Tibial nerve (tissue), 4 donors: ENCODE measurements at regions not wholly inside any gene's neighbourhood (a gene's known extent, or its start where the extent isn't known, plus 50 kb on each side); places are given as distances from the start of the nearest gene placed in this dataset.

Experiments
- DNase-seq, 2 donors: peaks; one replicate each; pipeline ENCODE4 v3.0.0-alpha.2; 2019; ENCODE audit warnings: low spot score in 2 of 2
- H3K27ac ChIP-seq, 4 donors: fragments of 200-600 bp; sonication (generic) in 3 of 4; one replicate each; pipeline ENCODE4 v1.5.1; 2017 to 2019; ENCODE audit warnings: mild to moderate bottlenecking in 1 of 4
- H3K27me3 ChIP-seq, 2 donors: fragments of 200-600 bp; sonication (generic) in 1 of 2; one replicate each; pipeline versions ENCODE4 v1.5.1 to v1.6.0; 2017 to 2019
- H3K36me3 ChIP-seq, 3 donors: fragments of 200-600 bp; sonication (generic); one replicate each; pipeline ENCODE4 v1.5.1; 2018 to 2019
- H3K4me1 ChIP-seq, 4 donors: fragments of 200-600 bp; sonication (generic) in 3 of 4; one replicate each; pipeline ENCODE4 v1.5.1; 2017 to 2019
- H3K4me3 ChIP-seq, 4 donors: fragments of 200-600 bp; sonication (generic) in 3 of 4; one replicate each; pipeline ENCODE4 v1.5.1; 2017 to 2019; ENCODE audit warnings: mild to moderate bottlenecking in 1 of 4, moderate library complexity in 1 of 4
- H3K9me3 ChIP-seq, 4 donors: fragments of 200-600 bp; sonication (generic) in 3 of 4; one replicate each; pipeline ENCODE4 v1.5.1; 2017 to 2019
- EP300 ChIP-seq, 2 donors: sonication (generic); formaldehyde crosslinking; IDR thresholded peaks; one replicate each; pipeline ENCODE4 v1.6.1; 2017; ENCODE audit warnings: antibody characterized with exemption in 2 of 2, mild to moderate bottlenecking in 1 of 2
- POLR2A ChIP-seq, 2 donors: fragments of 450-650 bp; IDR thresholded peaks; one replicate each; pipeline ENCODE4 v1.6.1; 2017; ENCODE audit warnings: antibody characterized with exemption in 2 of 2, mild to moderate bottlenecking in 2 of 2, moderate library complexity in 2 of 2
- WGBS, 2 donors: methylation state at CpG; one replicate each; pipeline ENCODE4 v1.1.5; 2018; 5-methylcytosine and 5-hydroxymethylcytosine counted together
- TF ChIP-seq, protein P1 (sequence below), 5 experiments: fragments of 200-600 bp in 3 of 5; fragments of 450-650 bp in 2 of 5; sonication (generic) in 3 of 5; IDR thresholded peaks; one replicate each; pipeline ENCODE4 v1.5.1; 2016 to 2019; ENCODE audit warnings: antibody characterized with exemption in 5 of 5, mild to moderate bottlenecking in 3 of 5, moderate library complexity in 2 of 5

DNA sequence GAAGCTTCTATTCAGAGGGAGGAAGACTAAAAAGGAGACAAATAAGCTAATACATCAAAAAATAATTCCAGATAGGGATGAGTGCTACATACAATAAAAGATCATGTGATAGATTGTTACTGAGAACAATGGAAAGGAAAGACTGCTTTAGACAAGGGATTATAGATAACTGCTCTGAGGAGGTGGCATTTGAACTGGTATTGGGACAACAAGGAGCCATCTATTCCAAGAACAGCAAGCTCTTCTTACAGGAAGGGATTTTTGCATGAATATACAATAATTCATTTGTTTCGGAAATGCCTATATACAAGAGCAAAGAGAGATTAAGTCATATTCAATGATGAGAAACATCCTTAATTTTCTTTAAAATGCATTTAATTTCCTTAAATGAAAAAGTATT, 540.5 kb upstream of the KLF12 start:
- Histone ChIP-seq H3K36me3 (no peaks in the 10 kb centered on the region), H3K4me3 (no peak overlapping the region), H3K9me3 (no peaks in the 10 kb centered on the region), H3K27me3 (no peaks in the 10 kb centered on the region), H3K27ac (no peak overlapping the region), H3K4me1 (peaks cover 0 to 3% (median 0%) of the 10 kb centered on the region in 4 donors)
- no peak for TF ChIP-seq POLR2A (IDR thresholded peaks at IDR 0.05)
- no peak for TF ChIP-seq EP300 (IDR thresholded peaks at IDR 0.05)
- TF ChIP-seq, protein P1, sequence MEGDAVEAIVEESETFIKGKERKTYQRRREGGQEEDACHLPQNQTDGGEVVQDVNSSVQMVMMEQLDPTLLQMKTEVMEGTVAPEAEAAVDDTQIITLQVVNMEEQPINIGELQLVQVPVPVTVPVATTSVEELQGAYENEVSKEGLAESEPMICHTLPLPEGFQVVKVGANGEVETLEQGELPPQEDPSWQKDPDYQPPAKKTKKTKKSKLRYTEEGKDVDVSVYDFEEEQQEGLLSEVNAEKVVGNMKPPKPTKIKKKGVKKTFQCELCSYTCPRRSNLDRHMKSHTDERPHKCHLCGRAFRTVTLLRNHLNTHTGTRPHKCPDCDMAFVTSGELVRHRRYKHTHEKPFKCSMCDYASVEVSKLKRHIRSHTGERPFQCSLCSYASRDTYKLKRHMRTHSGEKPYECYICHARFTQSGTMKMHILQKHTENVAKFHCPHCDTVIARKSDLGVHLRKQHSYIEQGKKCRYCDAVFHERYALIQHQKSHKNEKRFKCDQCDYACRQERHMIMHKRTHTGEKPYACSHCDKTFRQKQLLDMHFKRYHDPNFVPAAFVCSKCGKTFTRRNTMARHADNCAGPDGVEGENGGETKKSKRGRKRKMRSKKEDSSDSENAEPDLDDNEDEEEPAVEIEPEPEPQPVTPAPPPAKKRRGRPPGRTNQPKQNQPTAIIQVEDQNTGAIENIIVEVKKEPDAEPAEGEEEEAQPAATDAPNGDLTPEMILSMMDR (IDR thresholded peaks at IDR 0.05), result no peak
- no peak for DNase-seq
- 57 to 59% methylated on average over 1 of the region's 1 CpG for WGBS, 2 donors

DNA sequence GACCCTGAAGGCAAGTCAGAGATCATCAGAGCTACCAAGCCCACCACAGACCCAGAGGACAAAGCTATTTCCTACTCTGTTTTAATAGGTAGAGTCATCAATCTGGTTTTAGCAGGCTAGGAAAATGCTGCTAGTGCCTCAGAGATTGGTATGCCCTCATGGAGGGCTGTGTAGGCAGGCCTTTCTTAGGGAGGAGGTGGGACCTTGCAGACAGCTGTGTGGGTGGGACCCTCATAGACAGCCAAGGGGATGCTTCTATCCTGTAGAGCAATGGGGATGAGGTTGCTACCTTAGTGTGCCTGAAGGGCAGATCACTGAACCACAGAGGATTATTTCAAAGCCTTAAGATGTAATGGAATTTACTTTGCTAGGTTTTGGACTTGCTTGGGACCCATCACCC, 534.9 kb upstream of the KLF12 start:
- Histone ChIP-seq H3K27me3 (no peaks in the 10 kb centered on the region), H3K9me3 (no peaks in the 10 kb centered on the region), H3K36me3 (no peaks in the 10 kb centered on the region), H3K4me1 (no peaks in the 10 kb centered on the region), H3K4me3 (no peak overlapping the region), H3K27ac (no peak overlapping the region)
- TF ChIP-seq EP300 (IDR thresholded peaks at IDR 0.05) (no peak), POLR2A (IDR thresholded peaks at IDR 0.05) (no peak)
- TF ChIP-seq, protein P1 (IDR thresholded peaks at IDR 0.05), result no peak
- no peak for DNase-seq

DNA sequence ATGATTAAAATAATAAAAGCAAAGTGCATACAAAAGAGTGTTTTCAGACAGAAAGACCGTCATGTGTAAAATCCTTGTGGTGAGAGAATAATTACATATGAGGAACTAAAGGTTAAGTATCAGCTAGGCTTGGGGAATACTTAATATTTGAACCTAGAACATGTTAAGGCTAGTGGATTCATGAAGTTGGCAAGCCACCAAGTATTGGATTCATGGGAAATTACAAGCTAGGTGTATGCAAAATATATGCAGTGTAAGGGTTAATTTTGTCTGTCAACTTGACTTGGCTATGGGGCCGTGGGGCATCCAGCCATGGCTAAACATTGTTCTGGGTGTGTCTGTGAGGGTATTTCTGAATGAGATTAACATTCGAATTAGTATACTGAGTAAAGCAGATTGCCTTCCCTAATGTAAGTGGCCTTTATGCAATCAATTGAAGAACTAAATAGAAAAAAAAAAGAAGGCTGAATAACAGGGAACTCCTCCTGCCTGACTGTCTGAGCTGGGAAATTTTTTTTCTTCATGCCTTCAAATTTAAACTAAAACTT, 533.5 kb upstream of the KLF12 start:
- Histone ChIP-seq H3K27ac (no peak overlapping the region), H3K4me3 (no peak overlapping the region), H3K27me3 (no peaks in the 10 kb centered on the region), H3K36me3 (no peaks in the 10 kb centered on the region), H3K4me1 (no peaks in the 10 kb centered on the region), H3K9me3 (no peaks in the 10 kb centered on the region)
- WGBS, 2 donors, result 43 to 59% methylated on average over 3 of the region's 3 CpGs
- no peak for DNase-seq
- TF ChIP-seq POLR2A (IDR thresholded peaks at IDR 0.05) (no peak), EP300 (IDR thresholded peaks at IDR 0.05) (no peak)

DNA sequence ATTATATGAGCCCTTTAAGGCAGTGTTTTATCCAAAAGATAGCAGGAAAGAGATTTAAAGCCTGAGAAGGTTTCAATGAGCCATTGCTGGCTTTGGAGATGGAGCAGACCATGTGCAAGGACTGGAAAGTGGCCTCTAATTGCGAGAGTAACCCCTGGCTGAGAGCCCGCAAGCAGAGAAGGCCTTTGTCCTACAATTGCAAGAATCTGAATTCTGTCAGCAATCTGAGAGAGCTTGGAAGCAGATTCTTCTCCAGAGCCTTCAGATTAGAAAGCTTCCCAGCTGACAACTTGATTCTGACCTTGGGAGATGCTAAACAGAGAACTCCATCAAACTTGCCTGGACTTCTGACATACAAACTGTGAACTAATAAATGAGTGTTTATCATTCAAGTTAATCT, 528.7 kb upstream of the KLF12 start:
- Histone ChIP-seq H3K36me3 (no peaks in the 10 kb centered on the region), H3K27me3 (no peaks in the 10 kb centered on the region), H3K4me3 (no peak overlapping the region), H3K4me1 (no peaks in the 10 kb centered on the region), H3K9me3 (peaks cover 0 to 3% (median 0%) of the 10 kb centered on the region in 4 donors), H3K27ac (no peak overlapping the region)
- TF ChIP-seq, protein P1 (IDR thresholded peaks at IDR 0.05), result no peak
- TF ChIP-seq POLR2A (IDR thresholded peaks at IDR 0.05) (no peak), EP300 (IDR thresholded peaks at IDR 0.05) (no peak)
- 53 to 63% methylated on average over 2 of the region's 2 CpGs for WGBS, 2 donors
- DNase-seq, result no peak

DNA sequence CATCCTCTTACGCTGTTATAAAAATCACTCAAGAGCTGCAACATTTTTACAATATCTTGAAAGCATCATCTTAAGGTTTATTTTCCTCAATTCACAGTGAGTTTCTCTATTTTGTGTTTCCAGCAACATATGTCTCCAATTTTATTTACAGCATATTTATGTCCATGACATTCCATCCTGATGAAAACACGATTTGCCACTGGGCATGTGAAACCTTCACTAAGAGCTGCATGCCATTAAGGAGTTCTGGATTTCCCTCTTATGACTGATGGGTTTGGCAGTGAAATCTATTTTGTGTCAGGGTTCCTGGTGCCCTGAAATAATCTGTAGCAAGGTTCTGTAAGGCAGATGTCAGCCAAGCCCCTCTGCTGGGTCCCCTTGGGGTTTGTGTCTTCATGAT, 527.6 kb upstream of the KLF12 start:
- Histone ChIP-seq H3K27ac (no peak overlapping the region), H3K4me1 (no peaks in the 10 kb centered on the region), H3K27me3 (no peaks in the 10 kb centered on the region), H3K9me3 (peaks cover 0 to 3% (median 0%) of the 10 kb centered on the region in 4 donors), H3K36me3 (no peaks in the 10 kb centered on the region), H3K4me3 (no peak overlapping the region)
- 81% methylated on average over 2 of the region's 2 CpGs for WGBS, 2 donors
- DNase-seq, result no peak
- TF ChIP-seq, protein P1 (IDR thresholded peaks at IDR 0.05), result no peak
- TF ChIP-seq EP300 (IDR thresholded peaks at IDR 0.05) (no peak), POLR2A (IDR thresholded peaks at IDR 0.05) (no peak)

DNA sequence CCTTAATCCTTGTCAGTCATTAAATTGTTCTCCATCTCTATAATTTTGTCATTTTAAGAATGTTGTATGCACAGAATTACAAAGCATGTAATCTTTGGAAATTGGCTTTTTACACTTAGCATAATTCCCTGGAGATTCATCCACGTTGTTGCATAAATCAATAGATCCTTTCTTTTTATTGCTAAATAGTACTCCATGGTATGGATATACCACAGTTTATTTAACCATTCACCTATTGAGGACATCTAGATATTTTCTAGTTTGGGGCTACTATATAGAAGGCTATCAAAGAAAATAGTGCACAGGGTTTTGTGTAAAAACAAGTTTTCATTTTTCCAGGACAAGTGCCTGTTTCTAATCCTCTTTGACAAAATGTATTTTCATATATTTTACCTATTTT, 523.6 kb upstream of the KLF12 start:
- TF ChIP-seq POLR2A (IDR thresholded peaks at IDR 0.05) (no peak), EP300 (IDR thresholded peaks at IDR 0.05) (no peak)
- TF ChIP-seq, protein P1 (IDR thresholded peaks at IDR 0.05), result no peak
- H3K27ac ChIP-seq, result no peak overlapping the region
- no peaks in the 10 kb centered on the region for H3K36me3 ChIP-seq
- H3K4me1 ChIP-seq, result no peaks in the 10 kb centered on the region
- no peaks in the 10 kb centered on the region for H3K27me3 ChIP-seq
- H3K9me3 ChIP-seq, result peaks cover 0 to 3% (median 0%) of the 10 kb centered on the region in 4 donors
- DNase-seq, result no peak
- 76 to 88% methylated on average over 1 of the region's 1 CpG for WGBS, 2 donors
- H3K4me3 ChIP-seq, result no peak overlapping the region
